ENCODE measurements at regions not wholly inside any gene's neighbourhood (a gene's known extent, or its start where the extent isn't known, plus 50 kb on each side); places are given as distances from the start of the nearest gene placed in this dataset.

DNA sequence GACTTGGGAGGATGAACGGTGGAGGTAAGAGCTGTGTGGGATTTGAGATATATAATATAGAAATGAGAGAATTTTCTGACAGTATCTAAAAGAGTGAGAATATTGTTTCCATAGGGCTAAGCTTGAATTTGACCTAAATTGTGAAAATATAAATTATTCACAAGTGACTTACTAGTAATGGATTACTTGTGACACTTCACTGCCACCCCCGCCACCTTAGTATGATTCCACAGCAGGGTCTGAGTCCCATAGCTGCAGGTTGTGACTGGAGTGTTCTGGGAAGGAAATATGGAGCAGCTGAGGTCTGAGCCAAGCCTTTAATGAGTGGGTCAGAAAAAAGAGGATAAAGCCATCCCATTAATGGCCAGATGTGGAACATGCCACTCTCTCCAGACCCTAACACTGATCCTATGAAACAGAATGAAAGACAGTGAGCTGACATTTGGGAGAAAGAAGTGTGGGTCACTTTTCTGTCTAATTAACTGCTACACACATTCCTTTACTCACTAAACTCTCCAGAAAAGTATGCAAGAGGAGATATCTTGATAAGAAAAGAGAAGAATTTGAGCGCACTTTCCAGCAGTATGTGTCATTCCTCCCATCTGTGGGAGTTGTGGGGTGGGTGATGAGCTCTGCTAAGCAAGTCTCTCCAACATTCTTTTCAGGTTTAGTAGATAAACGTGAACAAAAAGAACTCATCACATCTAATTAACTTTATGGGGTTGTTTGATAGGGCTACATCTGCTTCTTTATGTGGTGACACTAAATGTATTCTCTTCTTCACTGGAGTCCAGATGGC, 1193.4 kb downstream of the SORCS3 start:
- no peak overlapping the region for H2BK15ac ChIP-seq (ENCODE audit: low read length)
- CTCF ChIA-PET (ENCODE audit: partially characterized antibody): interaction anchor here (0.6 to 1.7 kb wide), 5 partner anchors 11 to 489 kb away, joined by 3 to 4 read pairs (median 4); no protein-coding TSS in a partner anchor
- H3K36me3 ChIP-seq (ENCODE audit: control insufficient read depth in 2 of 4, insufficient read depth in 4 of 4, low read length in 3 of 4): no peaks in the 10 kb centered on the region

More for the DNA sequence above, 1193.4 kb downstream of the SORCS3 start:
- DNase-seq (ENCODE audit: low read depth in 1 of 2, low spot score in 2 of 2) (no peak), FAIRE-seq (no peak)
- Histone ChIP-seq H3K27ac (ENCODE audit: low read depth, low read length) (no peak overlapping the region), H3K9me3 (ENCODE audit: insufficient read depth in 2 of 2, low read depth in 1 of 2, low read length in 1 of 2) (no peaks in the 10 kb centered on the region), H4K91ac (replicated peaks; ENCODE audit: insufficient read length, low read length) (no peak overlapping the region), H3K4me3 (ENCODE audit: extremely low read depth in 1 of 4, insufficient read depth in 2 of 4, low read depth in 3 of 4, low read length in 4 of 4) (no peak overlapping the region), H3K27me3 (replicated peaks in 1 of 4; ENCODE audit: control insufficient read depth in 3 of 4, extremely low read depth in 1 of 4, insufficient read depth in 3 of 4, low read length in 3 of 4) (peaks cover 0 to 1% (median 0%) of the 10 kb centered on the region in 4 experiments; a peak in 1 of 7 replicates), H3K79me1 (ENCODE audit: low read depth, low read length) (no peaks in the 10 kb centered on the region), H3K4me2 (ENCODE audit: insufficient read depth in 1 of 2, low read depth in 2 of 2, low read length in 2 of 2) (no peak overlapping the region), H2BK20ac (ENCODE audit: low read length) (no peak overlapping the region), H4K20me1 (replicated peaks in 1 of 2; ENCODE audit: control insufficient read depth in 1 of 2, insufficient read depth in 2 of 2, low read length in 2 of 2) (no peaks in the 10 kb centered on the region), H3K18ac (ENCODE audit: extremely low read depth, low read length) (no peak overlapping the region), H3K23ac (ENCODE audit: insufficient read length) (no peak overlapping the region), H3K9ac (replicated peaks in 1 of 4; ENCODE audit: extremely low read depth in 1 of 4, low read depth in 3 of 4, low read length in 3 of 4) (no peak overlapping the region), H2AFZ (ENCODE audit: low read length) (no peak overlapping the region), H2BK5ac (ENCODE audit: low read depth, low read length) (no peak overlapping the region), H4K5ac (ENCODE audit: insufficient read length, low read depth, low read length) (no peak overlapping the region), H2BK12ac (ENCODE audit: low read depth, low read length) (no peak overlapping the region), H3K4ac (replicated peaks; ENCODE audit: insufficient read length, low read depth, low read length) (no peak overlapping the region), H3K56ac (replicated peaks; ENCODE audit: insufficient read length, low read depth, low read length) (no peak overlapping the region), H2AK5ac (ENCODE audit: low read depth, low read length) (no peak overlapping the region), H3K23me2 (ENCODE audit: low read depth, low read length) (no peaks in the 10 kb centered on the region), H3K79me2 (ENCODE audit: control insufficient read depth in 1 of 2, insufficient read depth in 2 of 2, low read length in 2 of 2) (no peaks in the 10 kb centered on the region), H2BK120ac (replicated peaks; ENCODE audit: low read depth, low read length) (no peak overlapping the region), H4K8ac (ENCODE audit: extremely low read depth, insufficient read depth, low read length) (no peak overlapping the region), H3K14ac (ENCODE audit: insufficient read length) (no peak overlapping the region), H3K4me1 (replicated peaks in 1 of 4; ENCODE audit: control insufficient read depth in 3 of 4, insufficient read depth in 4 of 4, low read length in 3 of 4) (0 out of 7 replicates have a peak, but pooled peaks cover 0 to 2% (median 0%) of the 10 kb centered on the region in 4 experiments)
- POLR2A ChIA-PET (ENCODE audit: partially characterized antibody): no interaction called here
- TF ChIP-seq CEBPB (IDR thresholded peaks at IDR 0.05; ENCODE audit: low read depth, low read length) (no peak), SP2 (IDR thresholded peaks at IDR 0.05; ENCODE audit: low read length) (no peak), KDM4A (IDR thresholded peaks at IDR 0.05; ENCODE audit: low read depth, low read length, severe bottlenecking) (no peak), SIX5 (IDR thresholded peaks at IDR 0.05; ENCODE audit: low read depth, low read length) (no peak), TCF12 (IDR thresholded peaks at IDR 0.05; ENCODE audit: low read depth, low read length) (no peak), SP4 (IDR thresholded peaks at IDR 0.05; ENCODE audit: low read length) (no peak)
- TF ChIP-seq, protein P1, sequence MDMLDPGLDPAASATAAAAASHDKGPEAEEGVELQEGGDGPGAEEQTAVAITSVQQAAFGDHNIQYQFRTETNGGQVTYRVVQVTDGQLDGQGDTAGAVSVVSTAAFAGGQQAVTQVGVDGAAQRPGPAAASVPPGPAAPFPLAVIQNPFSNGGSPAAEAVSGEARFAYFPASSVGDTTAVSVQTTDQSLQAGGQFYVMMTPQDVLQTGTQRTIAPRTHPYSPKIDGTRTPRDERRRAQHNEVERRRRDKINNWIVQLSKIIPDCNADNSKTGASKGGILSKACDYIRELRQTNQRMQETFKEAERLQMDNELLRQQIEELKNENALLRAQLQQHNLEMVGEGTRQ (IDR thresholded peaks at IDR 0.05; ENCODE audit: low read length): no peak
- 91 to 100% methylated on average over 1 to 4 of the region's 4 CpGs for WGBS, 2 experiments (ENCODE audit: extremely low coverage in 1 of 2, insufficient coverage in 1 of 2, insufficient read length in 1 of 2, insufficient replicate concordance in 2 of 2, low coverage in 1 of 2, low lambda C conversion rate in 2 of 2, missing lambda C conversion rate in 1 of 2)
